ENCODE measurements at regions not wholly inside any gene's neighbourhood (a gene's known extent, or its start where the extent isn't known, plus 50 kb on each side); places are given as distances from the start of the nearest gene placed in this dataset.

DNA sequence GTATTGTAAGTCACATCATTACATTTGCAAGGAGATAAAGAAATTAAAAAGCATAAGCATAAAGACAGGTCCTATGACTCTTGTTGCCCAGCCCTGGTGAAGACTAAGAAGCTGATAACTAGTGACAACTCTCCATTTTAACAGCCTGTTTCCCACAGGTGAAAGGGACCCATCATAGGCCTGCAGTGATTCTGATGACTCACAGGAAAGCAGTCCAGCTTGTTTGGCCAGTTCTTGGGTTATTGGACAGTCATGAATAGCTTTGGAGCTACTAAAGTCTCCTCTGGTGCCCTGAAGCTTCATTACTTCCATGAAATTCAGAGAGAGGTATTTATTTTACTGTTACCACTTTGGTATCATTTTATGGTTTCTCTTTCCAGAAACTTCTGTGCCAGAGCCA lies 55.5 kb upstream of the DYRK2 start:
- no peaks in the 10 kb centered on the region for H3K79me2 ChIP-seq (ENCODE audit: insufficient read depth, low read length)
- H3K27me3 ChIP-seq (ENCODE audit: insufficient read depth, low read length, poor library complexity): no peaks in the 10 kb centered on the region
- H3K4me1 ChIP-seq (ENCODE audit: insufficient read depth, low read length): peaks cover 44% of the 10 kb centered on the region
- TF ChIP-seq, protein P1, sequence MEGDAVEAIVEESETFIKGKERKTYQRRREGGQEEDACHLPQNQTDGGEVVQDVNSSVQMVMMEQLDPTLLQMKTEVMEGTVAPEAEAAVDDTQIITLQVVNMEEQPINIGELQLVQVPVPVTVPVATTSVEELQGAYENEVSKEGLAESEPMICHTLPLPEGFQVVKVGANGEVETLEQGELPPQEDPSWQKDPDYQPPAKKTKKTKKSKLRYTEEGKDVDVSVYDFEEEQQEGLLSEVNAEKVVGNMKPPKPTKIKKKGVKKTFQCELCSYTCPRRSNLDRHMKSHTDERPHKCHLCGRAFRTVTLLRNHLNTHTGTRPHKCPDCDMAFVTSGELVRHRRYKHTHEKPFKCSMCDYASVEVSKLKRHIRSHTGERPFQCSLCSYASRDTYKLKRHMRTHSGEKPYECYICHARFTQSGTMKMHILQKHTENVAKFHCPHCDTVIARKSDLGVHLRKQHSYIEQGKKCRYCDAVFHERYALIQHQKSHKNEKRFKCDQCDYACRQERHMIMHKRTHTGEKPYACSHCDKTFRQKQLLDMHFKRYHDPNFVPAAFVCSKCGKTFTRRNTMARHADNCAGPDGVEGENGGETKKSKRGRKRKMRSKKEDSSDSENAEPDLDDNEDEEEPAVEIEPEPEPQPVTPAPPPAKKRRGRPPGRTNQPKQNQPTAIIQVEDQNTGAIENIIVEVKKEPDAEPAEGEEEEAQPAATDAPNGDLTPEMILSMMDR (IDR thresholded peaks at IDR 0.05; ENCODE audit: borderline replicate concordance, extremely low read depth, low read length, poor library complexity, severe bottlenecking): no peak
- no peak for DNase-seq
- no peak overlapping the region for H3K4me3 ChIP-seq (ENCODE audit: low read depth in 1 of 2, low read length in 2 of 2)
- H4K20me1 ChIP-seq (ENCODE audit: insufficient read depth, low read length): no peaks in the 10 kb centered on the region
- no peaks in the 10 kb centered on the region for H3K36me3 ChIP-seq (ENCODE audit: insufficient read depth, low read length)
- H3K9me3 ChIP-seq (ENCODE audit: insufficient read depth, low read length, severe bottlenecking): peaks cover 2% of the 10 kb centered on the region
- no peak for ATAC-seq (ENCODE audit: insufficient read depth, low read depth)
- H3K27ac ChIP-seq (ENCODE audit: low read length): peak overlapping the region; percentile 21; the same call in 1 of the 2 replicates
- no peak overlapping the region for H3K9ac ChIP-seq (ENCODE audit: low read depth, low read length)
- H2AFZ ChIP-seq (ENCODE audit: low read depth, low read length): peak overlapping the region; percentile 26; the same call in 1 of the 2 replicates
- H3K4me2 ChIP-seq (ENCODE audit: insufficient read depth, low read length): 0 out of 2 replicates have a peak overlapping the region, but pooled peaks have one; percentile 4

DNA sequence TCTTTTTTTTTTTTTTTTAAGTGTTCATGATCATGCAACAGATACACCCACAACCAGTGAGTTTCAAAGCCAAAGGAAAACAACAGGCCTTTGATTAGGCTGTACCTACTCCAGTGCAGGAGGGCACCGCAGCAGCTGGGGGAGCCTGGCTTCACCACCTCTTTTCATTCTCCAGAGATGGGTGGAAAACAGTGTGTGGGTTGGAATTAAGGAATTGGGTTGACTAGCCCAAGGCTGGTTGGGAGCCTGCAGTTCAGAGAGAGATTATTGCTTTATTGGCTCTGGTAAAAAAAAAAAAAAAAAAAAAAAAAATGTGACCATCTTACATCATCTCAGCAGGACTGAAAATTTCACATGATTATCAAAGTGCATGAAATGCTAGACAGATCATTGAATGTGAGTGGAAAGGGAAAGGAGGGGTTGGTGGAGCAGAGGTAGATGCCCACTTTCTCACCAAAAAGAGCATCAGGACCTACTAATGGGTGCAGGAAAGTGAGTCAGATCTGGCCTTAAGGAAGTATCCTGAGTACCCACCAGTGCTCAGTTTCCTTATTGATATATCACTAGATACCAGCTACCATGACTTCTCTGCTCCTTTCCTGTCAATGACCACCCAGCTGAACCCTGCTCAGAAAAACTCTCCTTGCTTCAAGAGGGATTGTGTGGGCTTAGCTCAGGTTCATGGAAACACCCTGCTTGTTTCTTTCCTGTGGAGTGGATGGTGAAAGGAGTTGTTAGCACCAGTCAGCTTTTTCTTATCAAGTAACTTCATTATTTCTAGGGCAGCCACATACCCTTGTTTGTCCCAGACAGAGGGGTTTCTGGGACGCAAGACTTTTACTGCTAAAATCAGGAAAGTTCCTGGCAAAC lies 54.8 kb upstream of the DYRK2 start:
- no peak overlapping the region for H2AFZ ChIP-seq (ENCODE audit: low read depth, low read length)
- H3K9ac ChIP-seq (ENCODE audit: low read depth, low read length): no peak overlapping the region
- no peak for ATAC-seq (ENCODE audit: insufficient read depth, low read depth)
- TF ChIP-seq, protein P1 (IDR thresholded peaks at IDR 0.05; ENCODE audit: borderline replicate concordance, extremely low read depth, low read length, poor library complexity, severe bottlenecking): no peak
- TF ChIP-seq EZH2 (IDR thresholded peaks at IDR 0.05; ENCODE audit: borderline replicate concordance, low read depth, low read length, severe bottlenecking): no peak
- no peaks in the 10 kb centered on the region for H3K79me2 ChIP-seq (ENCODE audit: insufficient read depth, low read length)
- no peak overlapping the region for H3K27ac ChIP-seq (ENCODE audit: low read length)
- peaks cover 44% of the 10 kb centered on the region for H3K4me1 ChIP-seq (ENCODE audit: insufficient read depth, low read length)
- H3K4me2 ChIP-seq (ENCODE audit: insufficient read depth, low read length): no peak overlapping the region
- H3K36me3 ChIP-seq (ENCODE audit: insufficient read depth, low read length): no peaks in the 10 kb centered on the region
- H3K27me3 ChIP-seq (ENCODE audit: insufficient read depth, low read length, poor library complexity): no peaks in the 10 kb centered on the region
- H3K4me3 ChIP-seq (ENCODE audit: low read depth in 1 of 2, low read length in 2 of 2): no peak overlapping the region
- H3K9me3 ChIP-seq (ENCODE audit: insufficient read depth, low read length, severe bottlenecking): peaks cover 2% of the 10 kb centered on the region
- no peaks in the 10 kb centered on the region for H4K20me1 ChIP-seq (ENCODE audit: insufficient read depth, low read length)
- no peak for DNase-seq

DNA sequence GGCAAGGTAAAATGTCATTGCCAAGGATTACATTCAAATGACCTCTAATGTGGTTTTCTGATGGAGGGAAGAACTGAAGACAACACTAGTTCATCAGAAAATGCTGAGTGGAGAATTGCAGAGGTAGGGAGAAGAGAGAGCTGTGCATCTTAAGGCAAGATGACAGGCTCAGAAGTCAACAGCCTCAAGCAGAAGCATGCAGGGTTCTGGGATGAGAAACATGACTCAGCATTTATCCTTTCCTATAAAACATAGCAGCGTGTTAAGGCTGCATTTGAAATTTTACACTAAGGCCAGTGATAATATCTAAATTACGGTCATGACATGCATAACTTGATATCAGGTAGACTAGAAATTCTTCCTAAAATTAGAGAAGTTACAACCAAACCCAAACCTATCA lies 53.7 kb upstream of the DYRK2 start:
- Histone ChIP-seq H3K4me3 (ENCODE audit: low read depth in 1 of 2, low read length in 2 of 2) (no peak overlapping the region), H3K36me3 (ENCODE audit: insufficient read depth, low read length) (no peaks in the 10 kb centered on the region), H2AFZ (ENCODE audit: low read depth, low read length) (no peak overlapping the region), H3K27me3 (ENCODE audit: insufficient read depth, low read length, poor library complexity) (no peaks in the 10 kb centered on the region), H3K9me3 (ENCODE audit: insufficient read depth, low read length, severe bottlenecking) (peaks cover 2% of the 10 kb centered on the region), H3K9ac (ENCODE audit: low read depth, low read length) (no peak overlapping the region), H4K20me1 (ENCODE audit: insufficient read depth, low read length) (no peaks in the 10 kb centered on the region), H3K4me2 (ENCODE audit: insufficient read depth, low read length) (no peak overlapping the region), H3K27ac (ENCODE audit: low read length) (no peak overlapping the region), H3K4me1 (ENCODE audit: insufficient read depth, low read length) (peaks cover 39% of the 10 kb centered on the region), H3K79me2 (ENCODE audit: insufficient read depth, low read length) (no peaks in the 10 kb centered on the region)
- DNase-seq: no peak
- ATAC-seq (ENCODE audit: insufficient read depth, low read depth): peak; percentile 60
- TF ChIP-seq EZH2 (IDR thresholded peaks at IDR 0.05; ENCODE audit: borderline replicate concordance, low read depth, low read length, severe bottlenecking): no peak
- TF ChIP-seq, protein P1 (IDR thresholded peaks at IDR 0.05; ENCODE audit: borderline replicate concordance, extremely low read depth, low read length, poor library complexity, severe bottlenecking): no peak
